ENCODE measurements at regions not wholly inside any gene's neighbourhood (a gene's known extent, or its start where the extent isn't known, plus 50 kb on each side); places are given as distances from the start of the nearest gene placed in this dataset.
"Not testable (repeated sequence)": the region's sequence is repeated elsewhere in the genome, so short reads cannot be mapped to it uniquely, and the experiment has no call there.

GRCh38 chr2:181798022-181798421, 93.5 kb upstream of the ITPRID2 start:
- Mint-ChIP-seq H3K4me1 (no peaks in the 10 kb centered on the region), H3K36me3 (ENCODE audit: insufficient read depth in 1 of 3, low read depth in 3 of 3) (peaks cover 0 to 6% (median under 1%) of the 10 kb centered on the region in 3 experiments; a peak in 5 of 7 replicates), H3K27me3 (ENCODE audit: low read depth) (peaks cover 2% of the 10 kb centered on the region), H3K9me3 (peaks cover 2 to 8% of the 10 kb centered on the region in 2 experiments; a peak in 4 of 5 replicates), H3K4me3 (no peak overlapping the region), H3K27ac (no peak overlapping the region)
- Histone ChIP-seq H3K18ac (ENCODE audit: insufficient read length, low read depth, low read length) (no peak overlapping the region), H2AFZ (ENCODE audit: low read length) (no peak overlapping the region), H2BK20ac (ENCODE audit: low read depth, low read length, poor library complexity, severe bottlenecking) (no peak overlapping the region), H3K14ac (ENCODE audit: insufficient read depth, low read length) (no peak overlapping the region), H2BK5ac (ENCODE audit: insufficient read length, low read length) (no peak overlapping the region), H3K79me1 (ENCODE audit: insufficient read depth, low read depth, low read length, poor library complexity, severe bottlenecking) (no peaks in the 10 kb centered on the region), H3K27ac (ENCODE audit: insufficient read length, low read depth, low read length) (no peak overlapping the region), H3K4ac (ENCODE audit: low read depth, low read length) (no peak overlapping the region), H3K9me3 (ENCODE audit: control insufficient read depth, low read depth, low read length) (no peaks in the 10 kb centered on the region), H3K27me3 (ENCODE audit: insufficient read depth, low read length) (no peaks in the 10 kb centered on the region), H4K8ac (replicated peaks; ENCODE audit: insufficient read length, low read depth, low read length) (no peak overlapping the region), H3K4me2 (ENCODE audit: insufficient read depth, insufficient read length, low read length) (no peak overlapping the region), H2BK12ac (ENCODE audit: insufficient read length, low read depth, low read length) (no peak overlapping the region), H2AK5ac (ENCODE audit: insufficient read length, low read length) (no peak overlapping the region), H3K23ac (ENCODE audit: insufficient read length, low read depth, low read length) (no peak overlapping the region), H2BK120ac (ENCODE audit: low read depth, low read length, poor library complexity, severe bottlenecking) (no peak overlapping the region), H4K91ac (ENCODE audit: insufficient read length, low read depth, low read length) (no peak overlapping the region), H3T11ph (ENCODE audit: low read length) (no peak overlapping the region), H3K4me1 (ENCODE audit: insufficient read depth, low read length) (no peaks in the 10 kb centered on the region), H3K79me2 (ENCODE audit: insufficient read depth, low read length) (no peaks in the 10 kb centered on the region), H3K56ac (ENCODE audit: insufficient read length, low read depth, low read length) (no peak overlapping the region), H4K20me1 (ENCODE audit: control insufficient read depth, insufficient read depth, insufficient read length) (no peaks in the 10 kb centered on the region), H4K5ac (ENCODE audit: insufficient read length, low read depth, low read length) (no peak overlapping the region), H3K23me2 (ENCODE audit: insufficient read length, low read depth, low read length, poor library complexity, severe bottlenecking) (no peaks in the 10 kb centered on the region), H3K9ac (ENCODE audit: extremely low read depth, insufficient read length, low read length) (no peak overlapping the region), H2BK15ac (ENCODE audit: low read depth, low read length) (no peak overlapping the region)
- no peak for TF ChIP-seq CTCF (conservative IDR thresholded peaks at IDR 0.05)
- no peak for DNase-seq
- no CpG with 5 or more reads among the region's 2 CpGs for WGBS (ENCODE audit: extremely low coverage, insufficient read length, low lambda C conversion rate)

GRCh38 chr2:181802300-181802699, 89.2 kb upstream of the ITPRID2 start:
- not testable (repeated sequence) for H2BK12ac ChIP-seq (ENCODE audit: insufficient read length, low read depth, low read length); H3K18ac ChIP-seq (ENCODE audit: insufficient read length, low read depth, low read length); H2BK5ac ChIP-seq (ENCODE audit: insufficient read length, low read length); DNase-seq; H3K27me3 Mint-ChIP-seq (ENCODE audit: low read depth); H3K4me3 Mint-ChIP-seq; H2BK20ac ChIP-seq (ENCODE audit: low read depth, low read length, poor library complexity, severe bottlenecking); H3T11ph ChIP-seq (ENCODE audit: low read length); H4K91ac ChIP-seq (ENCODE audit: insufficient read length, low read depth, low read length); H3K36me3 Mint-ChIP-seq (ENCODE audit: insufficient read depth in 1 of 3, low read depth in 3 of 3); H3K27ac ChIP-seq (ENCODE audit: insufficient read length, low read depth, low read length); H3K79me2 ChIP-seq (ENCODE audit: insufficient read depth, low read length); H4K20me1 ChIP-seq (ENCODE audit: control insufficient read depth, insufficient read depth, insufficient read length); H3K23me2 ChIP-seq (ENCODE audit: insufficient read length, low read depth, low read length, poor library complexity, severe bottlenecking); H3K4me2 ChIP-seq (ENCODE audit: insufficient read depth, insufficient read length, low read length); H3K9ac ChIP-seq (ENCODE audit: extremely low read depth, insufficient read length, low read length); H3K9me3 ChIP-seq (ENCODE audit: control insufficient read depth, low read depth, low read length); H4K8ac ChIP-seq (replicated peaks; ENCODE audit: insufficient read length, low read depth, low read length); H4K5ac ChIP-seq (ENCODE audit: insufficient read length, low read depth, low read length); H3K4ac ChIP-seq (ENCODE audit: low read depth, low read length); H3K56ac ChIP-seq (ENCODE audit: insufficient read length, low read depth, low read length); H2AK5ac ChIP-seq (ENCODE audit: insufficient read length, low read length); H3K4me1 ChIP-seq (ENCODE audit: insufficient read depth, low read length); H2BK120ac ChIP-seq (ENCODE audit: low read depth, low read length, poor library complexity, severe bottlenecking); H3K79me1 ChIP-seq (ENCODE audit: insufficient read depth, low read depth, low read length, poor library complexity, severe bottlenecking); H3K9me3 Mint-ChIP-seq; H3K23ac ChIP-seq (ENCODE audit: insufficient read length, low read depth, low read length); H2AFZ ChIP-seq (ENCODE audit: low read length); H3K27ac Mint-ChIP-seq; H3K14ac ChIP-seq (ENCODE audit: insufficient read depth, low read length); H2BK15ac ChIP-seq (ENCODE audit: low read depth, low read length); H3K27me3 ChIP-seq (ENCODE audit: insufficient read depth, low read length)
- H3K4me1 Mint-ChIP-seq, result peaks cover 12 to 13% of the 10 kb centered on the region in 2 experiments
- no CpG with 5 or more reads among the region's 1 CpG for WGBS (ENCODE audit: extremely low coverage, insufficient read length, low lambda C conversion rate)

Data from H9 (cell line).